Immature natural killer cell (primary cell): ENCODE measurements at regions not wholly inside any gene's neighbourhood (a gene's known extent, or its start where the extent isn't known, plus 50 kb on each side); places are given as distances from the start of the nearest gene placed in this dataset.

Experiments used
- DNase-seq, 3 donors: peaks; one replicate each; pipeline ENCODE4 v3.0.0; 2022; ENCODE audit warnings: mixed read lengths in 1 of 3
- H3K27ac Mint-ChIP-seq, 6 donors: one replicate each; pipeline ENCODE4 v1.8.0; 2020; ENCODE audit warnings: mixed read lengths in 6 of 6, mild to moderate bottlenecking in 5 of 6, inconsistent platforms in 4 of 6, moderate library complexity in 3 of 6
- H3K27me3 Mint-ChIP-seq, 3 donors: one replicate each; pipeline ENCODE4 v1.8.0; 2020 to 2021; ENCODE audit warnings: low read depth in 3 of 3, mild to moderate bottlenecking in 3 of 3, mixed read lengths in 3 of 3, moderate library complexity in 3 of 3, inconsistent platforms in 1 of 3
- H3K36me3 Mint-ChIP-seq, 3 donors: one replicate each; pipeline ENCODE4 v1.8.0; 2020; ENCODE audit warnings: mixed read lengths in 3 of 3, inconsistent platforms in 2 of 3, mild to moderate bottlenecking in 2 of 3
- H3K4me1 Mint-ChIP-seq, 2 donors: one replicate each; pipeline ENCODE4 v1.8.0; 2020; ENCODE audit warnings: inconsistent platforms in 2 of 2, mild to moderate bottlenecking in 2 of 2, mixed read lengths in 2 of 2, moderate library complexity in 1 of 2
- H3K4me3 Mint-ChIP-seq, 5 donors: one replicate each; pipeline ENCODE4 v1.8.0; 2020; ENCODE audit warnings: mild to moderate bottlenecking in 5 of 5, mixed read lengths in 5 of 5, inconsistent platforms in 3 of 5, moderate library complexity in 3 of 5
- H3K9me3 Mint-ChIP-seq, 6 donors: one replicate each; pipeline ENCODE4 v1.8.0; 2020; ENCODE audit warnings: mild to moderate bottlenecking in 6 of 6, mixed read lengths in 6 of 6, inconsistent platforms in 4 of 6, moderate library complexity in 3 of 6

DNA sequence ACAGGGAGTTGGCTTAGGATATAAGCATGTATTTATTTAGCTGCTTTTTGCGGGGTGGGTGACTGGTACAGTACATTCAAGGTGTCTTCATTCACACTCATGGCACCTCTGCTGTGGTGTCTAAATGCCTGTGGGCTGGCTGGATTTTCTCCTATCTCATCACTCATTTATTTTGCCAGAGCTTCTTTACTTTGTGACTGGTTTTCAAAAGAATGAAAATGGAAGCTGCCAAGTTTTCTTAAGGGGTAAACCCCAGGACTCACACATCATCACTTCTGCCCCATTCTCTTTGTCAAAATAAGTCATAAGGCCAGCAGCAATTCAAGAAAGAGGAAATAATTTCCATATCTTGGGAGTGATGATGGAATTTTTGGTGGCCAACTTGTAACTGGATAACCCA lies 493.4 kb upstream of the ALCAM start:
- DNase-seq = no peak
- H3K4me1 Mint-ChIP-seq = no peaks in the 10 kb centered on the region
- no peak overlapping the region for H3K4me3 Mint-ChIP-seq
- no peak overlapping the region for H3K27ac Mint-ChIP-seq
- peaks cover 0 to 3% (median 0%) of the 10 kb centered on the region in 3 donors for H3K27me3 Mint-ChIP-seq
- no peaks in the 10 kb centered on the region for H3K36me3 Mint-ChIP-seq
- H3K9me3 Mint-ChIP-seq = peaks cover 4 to 22% (median 10%) of the 10 kb centered on the region in 6 donors

DNA sequence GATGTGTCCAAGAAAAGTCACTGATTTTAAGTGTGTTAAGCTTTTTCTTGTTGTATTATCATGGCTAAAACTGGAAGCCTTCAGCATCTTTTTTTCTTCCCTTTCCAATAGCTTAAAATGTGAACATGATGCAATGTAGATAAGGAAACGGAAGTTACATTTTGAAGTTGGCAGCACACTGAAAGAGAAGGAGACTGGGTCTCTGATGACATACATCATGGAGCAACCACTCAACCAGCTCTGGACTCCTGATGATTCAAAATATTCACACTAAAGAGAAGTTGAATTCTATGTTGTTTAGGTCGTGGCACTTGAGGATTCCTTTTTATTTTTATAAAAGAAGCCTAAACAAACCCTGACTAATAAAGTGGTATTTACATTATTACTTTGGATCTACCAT lies 488.3 kb upstream of the ALCAM start:
- no peak for DNase-seq
- peaks cover 0 to 3% (median 0%) of the 10 kb centered on the region in 3 donors for H3K27me3 Mint-ChIP-seq
- no peaks in the 10 kb centered on the region for H3K4me1 Mint-ChIP-seq
- H3K27ac Mint-ChIP-seq = no peak overlapping the region
- peaks cover 4 to 25% (median 10%) of the 10 kb centered on the region in 6 donors for H3K9me3 Mint-ChIP-seq
- H3K4me3 Mint-ChIP-seq = no peak overlapping the region
- H3K36me3 Mint-ChIP-seq = no peaks in the 10 kb centered on the region

DNA sequence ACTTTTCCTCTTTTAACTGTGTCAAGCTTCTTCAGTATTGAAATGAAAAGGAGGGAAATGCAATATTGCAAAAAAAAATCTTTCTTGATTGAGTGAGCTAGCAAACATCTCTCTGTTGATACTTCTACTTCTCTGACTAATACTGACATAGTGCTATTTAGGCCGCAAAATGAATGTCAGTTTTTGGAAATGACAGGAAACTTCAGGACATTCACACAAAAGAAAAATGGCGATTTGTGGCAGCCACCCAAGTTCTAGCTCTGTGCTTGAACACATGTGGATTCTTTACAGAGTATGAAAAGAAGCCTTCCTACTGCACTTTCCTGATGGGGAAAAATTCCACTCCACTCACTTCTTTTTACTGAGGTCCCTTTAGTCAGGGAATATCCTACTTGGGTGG lies 486.8 kb upstream of the ALCAM start:
- no peak overlapping the region for H3K4me3 Mint-ChIP-seq
- no peak overlapping the region for H3K27ac Mint-ChIP-seq
- no peaks in the 10 kb centered on the region for H3K4me1 Mint-ChIP-seq
- no peak for DNase-seq
- peaks cover 4 to 25% (median 10%) of the 10 kb centered on the region in 6 donors for H3K9me3 Mint-ChIP-seq
- peaks cover 0 to 3% (median 0%) of the 10 kb centered on the region in 3 donors for H3K27me3 Mint-ChIP-seq
- H3K36me3 Mint-ChIP-seq = no peaks in the 10 kb centered on the region

DNA sequence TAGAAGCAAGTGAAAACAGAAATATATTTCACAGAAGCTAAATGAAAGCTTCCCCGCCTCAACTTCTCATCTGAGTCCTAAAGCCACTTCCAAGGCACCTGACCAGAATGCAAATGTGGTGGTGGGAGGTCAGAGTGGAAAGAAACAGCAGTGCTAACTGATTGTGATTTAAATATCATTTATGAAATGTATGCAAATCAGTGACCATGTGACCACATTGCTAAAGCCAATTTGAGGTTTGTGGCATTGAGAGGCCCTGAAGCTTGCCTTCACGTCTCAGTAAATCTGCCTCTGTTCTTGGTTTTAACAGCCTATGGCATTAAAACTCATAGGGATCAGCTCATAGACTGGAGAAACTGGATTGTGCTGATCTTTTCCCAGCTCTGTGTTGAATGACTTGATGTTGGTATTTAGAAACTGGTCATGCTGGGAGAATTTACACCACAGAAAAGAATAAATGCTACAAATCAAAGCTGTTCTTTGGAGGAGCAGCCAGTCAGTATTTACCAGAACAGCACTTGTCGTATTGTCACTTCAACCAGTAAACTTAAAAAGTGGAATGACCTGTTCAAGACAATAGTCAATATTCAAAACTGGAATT lies 481.4 kb upstream of the ALCAM start:
- peaks cover 5 to 18% (median 11%) of the 10 kb centered on the region in 6 donors for H3K9me3 Mint-ChIP-seq
- H3K36me3 Mint-ChIP-seq = no peaks in the 10 kb centered on the region
- no peak overlapping the region for H3K4me3 Mint-ChIP-seq
- DNase-seq = no peak
- no peaks in the 10 kb centered on the region for H3K27me3 Mint-ChIP-seq
- H3K4me1 Mint-ChIP-seq = no peaks in the 10 kb centered on the region
- no peak overlapping the region for H3K27ac Mint-ChIP-seq

DNA sequence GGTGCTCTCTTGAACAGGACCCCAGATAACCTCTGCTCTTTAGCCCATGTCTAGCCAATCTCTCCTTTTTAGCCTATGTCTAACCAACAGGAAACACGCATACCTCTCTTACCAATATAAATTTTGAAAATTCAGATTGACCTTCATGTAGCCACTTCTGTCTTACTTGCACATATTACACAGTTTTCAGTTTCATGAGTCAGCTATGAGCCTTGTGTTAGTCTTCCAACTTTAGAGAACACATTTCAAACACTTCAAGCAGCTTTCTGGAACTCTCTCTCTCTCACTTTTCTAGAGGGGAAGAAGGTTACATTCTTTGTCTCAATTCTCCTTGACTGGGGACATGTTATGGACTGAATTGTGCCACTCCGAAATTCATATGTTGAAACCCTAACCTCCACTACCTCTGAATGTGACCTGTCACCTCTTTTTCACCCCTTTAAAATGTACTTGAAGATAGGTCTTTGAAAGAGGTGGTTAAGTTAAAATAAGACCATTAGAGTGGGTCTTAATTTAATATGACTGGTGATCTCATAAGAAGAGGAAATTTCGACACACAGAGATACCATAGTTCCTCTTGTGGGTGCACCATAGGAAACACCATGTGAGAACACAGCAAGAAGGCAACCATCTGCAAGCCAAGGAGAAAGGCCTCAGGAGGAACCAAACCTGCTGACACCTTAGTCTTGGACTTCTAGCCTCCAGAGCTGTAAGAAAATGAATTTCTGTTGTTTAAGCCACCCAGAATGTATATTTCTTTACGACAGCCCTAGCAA lies 480.3 kb upstream of the ALCAM start:
- no peak for DNase-seq
- H3K4me1 Mint-ChIP-seq = no peaks in the 10 kb centered on the region
- no peak overlapping the region for H3K27ac Mint-ChIP-seq
- peaks cover 5 to 19% (median 10%) of the 10 kb centered on the region in 6 donors for H3K9me3 Mint-ChIP-seq
- H3K4me3 Mint-ChIP-seq = no peak overlapping the region
- no peaks in the 10 kb centered on the region for H3K36me3 Mint-ChIP-seq
- H3K27me3 Mint-ChIP-seq = no peaks in the 10 kb centered on the region

DNA sequence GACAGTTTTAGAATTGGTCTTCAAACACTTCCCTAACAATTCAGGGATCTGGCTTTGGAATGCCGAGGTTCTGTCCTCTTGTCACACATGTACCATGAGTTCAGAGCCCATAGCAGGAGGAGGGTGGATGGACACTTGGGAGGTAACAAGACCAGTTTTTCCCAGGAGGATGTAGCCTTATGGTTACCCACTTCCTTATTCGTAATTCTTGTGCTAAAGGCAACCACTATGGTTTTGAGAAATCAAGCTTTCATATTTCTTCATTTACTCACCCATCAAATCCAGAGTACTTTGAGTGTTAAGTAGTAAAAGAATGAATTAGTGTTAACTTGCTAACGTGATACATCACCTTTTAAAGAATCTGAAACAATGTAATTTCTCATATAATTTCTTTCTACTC lies 479.6 kb upstream of the ALCAM start:
- DNase-seq = no peak
- no peaks in the 10 kb centered on the region for H3K4me1 Mint-ChIP-seq
- no peaks in the 10 kb centered on the region for H3K27me3 Mint-ChIP-seq
- H3K9me3 Mint-ChIP-seq = peaks cover 8 to 19% (median 12%) of the 10 kb centered on the region in 6 donors
- H3K36me3 Mint-ChIP-seq = no peaks in the 10 kb centered on the region
- no peak overlapping the region for H3K27ac Mint-ChIP-seq
- no peak overlapping the region for H3K4me3 Mint-ChIP-seq

DNA sequence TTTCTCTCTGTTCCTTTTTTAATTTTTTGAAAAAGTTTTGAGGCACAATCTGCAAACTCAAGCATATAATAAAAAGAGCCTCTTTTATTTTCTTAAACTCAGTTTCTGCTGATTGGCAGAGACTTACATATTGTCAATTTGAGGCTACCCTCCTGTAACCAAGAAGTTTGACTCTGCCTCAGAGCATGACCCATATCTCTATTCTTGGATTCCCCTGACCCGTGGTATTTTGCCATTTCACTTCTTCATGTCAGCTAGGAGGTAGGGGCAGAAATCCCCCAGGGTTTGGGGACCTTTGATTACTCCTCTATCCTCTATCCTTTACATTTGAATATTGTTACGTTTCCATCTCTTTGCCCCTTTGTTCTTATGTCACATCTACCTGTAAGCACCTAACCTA lies 479.1 kb upstream of the ALCAM start:
- Mint-ChIP-seq H3K9me3 (peaks cover 5 to 19% (median 13%) of the 10 kb centered on the region in 6 donors), H3K4me1 (no peaks in the 10 kb centered on the region), H3K4me3 (no peak overlapping the region), H3K27me3 (no peaks in the 10 kb centered on the region), H3K36me3 (no peaks in the 10 kb centered on the region), H3K27ac (no peak overlapping the region)
- DNase-seq = no peak

DNA sequence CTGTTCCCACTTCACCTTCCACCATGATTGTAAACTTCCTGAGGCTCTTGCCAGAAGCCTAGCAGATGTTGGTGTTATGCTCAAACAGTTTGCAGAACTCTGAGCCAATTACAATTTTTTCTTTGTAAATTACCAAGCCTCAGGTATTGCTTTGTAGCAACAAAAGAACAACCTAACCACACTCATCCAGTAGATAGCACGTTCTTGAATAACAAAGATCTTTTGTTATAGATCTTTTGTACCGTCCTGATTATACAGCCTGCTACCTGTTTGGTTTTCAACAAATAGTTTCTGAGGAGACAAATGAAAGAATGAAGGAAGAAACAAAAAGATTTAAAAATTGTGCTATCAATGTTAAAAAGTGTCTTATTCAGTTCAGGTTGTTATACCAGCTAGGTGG lies 474.7 kb upstream of the ALCAM start:
- Mint-ChIP-seq H3K4me3 (no peak overlapping the region), H3K36me3 (no peaks in the 10 kb centered on the region), H3K27ac (no peak overlapping the region), H3K27me3 (no peaks in the 10 kb centered on the region), H3K4me1 (no peaks in the 10 kb centered on the region), H3K9me3 (peaks cover 0 to 16% (median 11%) of the 10 kb centered on the region in 6 donors)
- DNase-seq = no peak

DNA sequence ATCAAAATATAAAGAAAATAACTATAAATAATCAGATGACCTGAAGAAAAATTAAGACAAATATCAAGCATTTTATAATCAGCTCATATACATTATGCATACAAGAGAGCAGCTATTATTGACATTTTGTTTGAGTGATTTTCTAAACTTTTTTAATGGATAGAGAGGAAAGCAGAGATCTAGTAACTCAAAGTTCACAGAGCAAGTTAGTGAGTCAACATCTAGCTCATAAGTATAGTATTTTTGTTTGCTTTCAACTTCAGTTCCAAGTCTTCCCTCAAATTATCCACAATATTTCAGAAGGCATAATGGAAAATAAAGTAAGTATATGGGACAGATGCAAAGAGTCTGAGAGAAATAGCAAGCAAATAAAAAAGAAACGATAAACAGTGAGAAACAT lies 470.1 kb upstream of the ALCAM start:
- Mint-ChIP-seq H3K27me3 (peaks cover 0 to 2% (median 0%) of the 10 kb centered on the region in 3 donors), H3K36me3 (no peaks in the 10 kb centered on the region), H3K9me3 (peaks cover 0 to 19% (median 6%) of the 10 kb centered on the region in 6 donors), H3K27ac (no peak overlapping the region), H3K4me1 (no peaks in the 10 kb centered on the region), H3K4me3 (no peak overlapping the region)
- DNase-seq = no peak

DNA sequence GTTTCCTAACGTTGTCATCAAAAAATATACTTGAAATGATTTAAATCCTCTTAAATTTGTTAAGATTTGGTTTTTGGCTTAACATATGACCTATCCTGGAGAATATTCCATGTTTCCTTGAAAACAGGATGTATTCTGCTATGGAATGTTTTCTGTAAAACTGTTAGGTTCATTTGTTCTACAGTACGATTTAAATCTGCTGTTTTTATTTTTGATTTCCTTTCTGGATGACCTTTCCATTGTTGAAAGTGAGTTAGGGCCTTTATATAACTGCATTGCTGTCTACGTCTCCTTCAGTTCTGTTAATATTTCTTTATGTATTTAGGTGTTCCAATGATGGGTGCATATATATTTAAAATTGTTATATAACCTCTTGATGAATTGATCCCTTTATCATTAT lies 465.3 kb upstream of the ALCAM start:
- no peaks in the 10 kb centered on the region for H3K4me1 Mint-ChIP-seq
- H3K27me3 Mint-ChIP-seq = peaks cover 0 to 4% (median 0%) of the 10 kb centered on the region in 3 donors
- H3K27ac Mint-ChIP-seq = no peak overlapping the region

DNA sequence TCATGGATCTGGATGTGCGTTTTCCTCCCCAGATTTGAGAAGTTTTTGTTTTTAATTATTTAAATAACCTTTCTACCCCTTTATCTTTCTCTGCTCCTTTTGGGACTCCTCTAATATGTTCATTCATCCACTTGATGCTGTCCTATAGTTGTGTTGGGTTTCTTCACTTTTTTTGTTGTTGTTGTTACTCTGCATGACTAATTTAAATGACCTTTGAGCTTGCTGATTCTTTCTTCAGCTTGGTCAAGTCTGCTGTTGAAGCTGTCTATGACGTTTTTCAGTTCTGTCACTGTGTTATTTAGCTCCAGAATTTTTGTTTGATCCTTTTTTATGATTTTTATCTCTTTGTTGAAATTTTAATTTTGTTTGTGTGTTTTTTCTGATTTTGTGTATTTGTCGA lies 463.6 kb upstream of the ALCAM start:
- Mint-ChIP-seq H3K27me3 (peaks cover 0 to 2% (median 0%) of the 10 kb centered on the region in 3 donors), H3K4me3 (no peak overlapping the region), H3K4me1 (no peaks in the 10 kb centered on the region), H3K36me3 (no peaks in the 10 kb centered on the region), H3K27ac (no peak overlapping the region), H3K9me3 (peaks cover 11 to 20% (median 14%) of the 10 kb centered on the region in 6 donors)
- DNase-seq = no peak

More for the DNA sequence above, 465.3 kb upstream of the ALCAM start:
- H3K9me3 Mint-ChIP-seq = peaks cover 8 to 22% (median 13%) of the 10 kb centered on the region in 6 donors
- no peaks in the 10 kb centered on the region for H3K36me3 Mint-ChIP-seq
- no peak overlapping the region for H3K4me3 Mint-ChIP-seq
- DNase-seq = no peak

DNA sequence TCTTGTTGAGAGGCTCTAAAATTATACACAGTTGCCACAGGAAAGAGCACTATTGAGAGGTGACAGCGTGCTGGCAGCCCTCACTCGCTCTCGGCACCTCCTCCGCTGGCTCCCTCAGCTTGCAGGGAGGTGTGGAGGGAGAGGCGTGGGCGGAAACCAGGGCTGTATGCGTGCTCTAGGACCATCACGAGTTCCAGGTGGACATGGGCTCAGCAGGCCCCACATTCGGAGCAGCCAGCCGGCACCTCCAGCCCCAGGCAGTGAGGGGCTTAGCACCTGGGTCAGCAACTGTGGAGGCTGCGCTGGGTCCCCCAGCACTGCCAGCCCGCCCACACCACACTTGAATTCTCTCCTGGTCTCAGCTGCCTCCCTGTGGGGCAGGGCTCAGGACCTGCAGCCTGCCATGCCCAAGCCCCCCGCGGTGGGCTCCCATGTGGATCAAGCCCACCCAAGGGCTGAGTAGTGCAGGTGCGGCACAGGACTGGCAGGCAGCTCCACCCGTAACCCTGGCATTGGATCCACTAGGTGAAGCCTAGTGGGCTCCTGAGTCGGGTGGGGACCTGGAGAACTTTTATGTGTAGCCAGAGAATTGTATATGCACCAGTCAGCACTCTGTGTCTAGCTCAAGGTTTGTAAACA lies 460.6 kb upstream of the ALCAM start:
- Mint-ChIP-seq H3K4me3 (no peak overlapping the region), H3K27ac (no peak overlapping the region), H3K4me1 (no peaks in the 10 kb centered on the region), H3K27me3 (peaks cover 0 to 2% (median 0%) of the 10 kb centered on the region in 3 donors), H3K36me3 (no peaks in the 10 kb centered on the region), H3K9me3 (peaks cover 11 to 20% (median 14%) of the 10 kb centered on the region in 6 donors)
- no peak for DNase-seq

DNA sequence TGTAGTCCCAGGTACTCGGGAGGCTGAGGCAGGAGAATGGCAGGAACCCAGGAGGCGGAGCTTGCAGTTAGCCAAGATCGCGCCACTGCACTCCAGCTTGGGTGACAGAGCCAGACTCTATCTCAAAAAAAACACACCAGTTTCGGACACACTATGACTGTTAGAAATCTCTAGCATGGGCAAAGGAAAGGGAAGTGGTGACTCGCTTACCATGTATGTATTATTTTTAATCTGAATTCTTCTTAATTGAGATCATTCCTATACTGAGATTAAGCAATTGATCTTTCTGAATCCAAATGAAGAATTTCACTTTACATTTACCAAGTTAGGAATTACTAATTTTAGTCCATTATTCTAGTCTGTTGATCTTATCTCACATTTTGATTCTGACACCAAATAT lies 459.2 kb upstream of the ALCAM start:
- Mint-ChIP-seq H3K4me1 (no peaks in the 10 kb centered on the region), H3K4me3 (no peak overlapping the region), H3K9me3 (peaks cover 10 to 20% (median 16%) of the 10 kb centered on the region in 6 donors), H3K36me3 (no peaks in the 10 kb centered on the region), H3K27me3 (no peaks in the 10 kb centered on the region), H3K27ac (no peak overlapping the region)
- DNase-seq = no peak

DNA sequence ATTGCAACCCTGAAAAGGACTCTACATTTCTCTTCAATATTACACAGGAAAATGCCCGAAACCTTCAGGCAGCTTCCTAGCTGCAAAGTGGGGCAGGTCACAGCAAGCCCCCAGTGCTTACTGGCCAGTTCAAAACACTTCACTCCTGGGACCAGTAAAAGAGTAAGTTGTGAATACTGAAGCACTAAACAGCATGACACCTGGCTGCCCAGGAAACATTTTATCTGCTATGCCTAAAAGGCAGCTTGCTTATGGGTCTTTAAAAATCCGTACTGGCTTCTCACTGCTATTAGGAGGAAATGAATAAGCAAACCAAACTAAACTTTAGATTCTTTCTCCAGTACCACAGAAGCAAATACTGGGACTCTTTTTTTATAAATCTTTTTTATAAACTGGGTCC lies 457.9 kb upstream of the ALCAM start:
- Mint-ChIP-seq H3K4me1 (no peaks in the 10 kb centered on the region), H3K36me3 (no peaks in the 10 kb centered on the region), H3K9me3 (peaks cover 4 to 21% (median 14%) of the 10 kb centered on the region in 6 donors), H3K27me3 (no peaks in the 10 kb centered on the region), H3K4me3 (no peak overlapping the region), H3K27ac (no peak overlapping the region)
- no peak for DNase-seq
